IMR-90 (cell line): ENCODE measurements at regions not wholly inside any gene's neighbourhood (a gene's known extent, or its start where the extent isn't known, plus 50 kb on each side); places are given as distances from the start of the nearest gene placed in this dataset.

Experiments used
- ATAC-seq: fragments of 200-7000 bp; cut with Tn5 transposase; 2 replicates; pipeline ENCODE4 v1.9.1; 2020; ENCODE audit warnings: low read depth, mild to moderate bottlenecking, moderate library complexity
- BruUV-seq: library from RNA; stranded (reverse); fragments of 400-500 nt; replicated peaks from 2 replicates; lab custom pipeline; 2021; lab: Mats Ljungman, UMichigan
- CTCF ChIA-PET: fragments of 300-600 bp; formaldehyde crosslinking; extraction: SDS; loops from one replicate; lab custom pipeline; 2021; ENCODE audit warnings: antibody characterized with exemption; lab: Yijun Ruan, JAX
- POLR2A ChIA-PET: fragments of 300-600 bp; sonication (Branson Sonifier 250); formaldehyde crosslinking; loops from one replicate; lab custom pipeline; 2022; ENCODE audit warnings: antibody characterized with exemption; ENCODE audit not compliant: unreplicated experiment; lab: Charles Lee
- DNase-seq: peaks from one replicate; pipeline ENCODE4 v3.0.0; 2013
- H2AFZ ChIP-seq: replicated peaks from 2 replicates; pipeline ENCODE3; 2013; ENCODE audit warnings: low read length, mild to moderate bottlenecking; ENCODE audit not compliant: poor library complexity
- H2AK5ac ChIP-seq: 2 replicates; pipeline ENCODE4 v1.6.1; 2013; ENCODE audit warnings: low read depth, low read length, inconsistent platforms
- H2AK9ac ChIP-seq: replicated peaks from 2 replicates; pipeline ENCODE3; 2013; ENCODE audit warnings: mild to moderate bottlenecking, low read depth, low read length, moderate library complexity; ENCODE audit not compliant: poor library complexity
- H2BK120ac ChIP-seq: 2 replicates; pipeline ENCODE4 v1.6.1; 2013; ENCODE audit warnings: low read depth, low read length, inconsistent platforms
- H2BK15ac ChIP-seq: 3 replicates; pipeline ENCODE4 v1.6.1; 2013; ENCODE audit warnings: low read depth, low read length, inconsistent platforms
- H2BK20ac ChIP-seq: 2 replicates; pipeline ENCODE4 v1.6.1; 2013; ENCODE audit warnings: low read depth, mild to moderate bottlenecking, inconsistent platforms, low read length, moderate library complexity
- H2BK5ac ChIP-seq: 2 replicates; pipeline ENCODE4 v1.6.1; 2013; ENCODE audit warnings: mild to moderate bottlenecking, low read depth, low read length, inconsistent platforms; ENCODE audit not compliant: poor library complexity, severe bottlenecking
- H3K14ac ChIP-seq: replicated peaks from 2 replicates; pipeline ENCODE4 v1.6.1; 2013; ENCODE audit warnings: low read depth, low read length, inconsistent platforms
- H3K18ac ChIP-seq: 2 replicates; pipeline ENCODE4 v1.6.1; 2013; ENCODE audit warnings: low read depth, low read length, control low read depth
- H3K23ac ChIP-seq: 2 replicates; pipeline ENCODE4 v1.6.1; 2013; ENCODE audit warnings: low read depth, low read length, inconsistent platforms
- H3K27ac ChIP-seq: 2 replicates; pipeline ENCODE4 v1.5.1; 2013; ENCODE audit warnings: mild to moderate bottlenecking, control low read depth, low read length; ENCODE audit not compliant: insufficient read depth
- H3K27me3 ChIP-seq: 2 replicates; pipeline ENCODE4 v1.6.1; 2013; ENCODE audit warnings: low read length; ENCODE audit not compliant: control insufficient read depth, insufficient read depth
- H3K36me3 ChIP-seq: 2 replicates; pipeline ENCODE4 v1.6.1; 2013; ENCODE audit warnings: low read length, mixed read lengths; ENCODE audit not compliant: control insufficient read depth, insufficient read depth
- H3K4ac ChIP-seq: 2 replicates; pipeline ENCODE4 v1.6.1; 2013; ENCODE audit warnings: low read depth, low read length, inconsistent platforms
- H3K4me1 ChIP-seq: 2 replicates; pipeline ENCODE4 v1.6.1; 2013; ENCODE audit warnings: low read length, mixed read lengths; ENCODE audit not compliant: control insufficient read depth, insufficient read depth
- H3K4me2 ChIP-seq: 2 replicates; pipeline ENCODE4 v1.6.1; 2013; ENCODE audit warnings: low read depth, mild to moderate bottlenecking, control low read depth, low read length, moderate library complexity
- H3K4me3 ChIP-seq: 2 replicates; pipeline ENCODE4 v1.5.1; 2013; ENCODE audit warnings: low read depth, mild to moderate bottlenecking, control low read depth, low read length, moderate library complexity; ENCODE audit not compliant: insufficient read depth
- H3K56ac ChIP-seq: 2 replicates; pipeline ENCODE4 v1.6.1; 2013; ENCODE audit warnings: low read length, inconsistent platforms; ENCODE audit not compliant: insufficient read depth; ENCODE audit errors: extremely low read depth
- H3K79me1 ChIP-seq, 2 experiments: 2 replicates each; pipeline ENCODE4 v1.6.1; 2013; ENCODE audit warnings: low read length in 2 of 2, inconsistent platforms in 1 of 2, low read depth in 1 of 2
- H3K9ac ChIP-seq: 2 replicates; pipeline ENCODE4 v1.6.1; 2013; ENCODE audit warnings: low read depth, low read length, control low read depth
- H3K9me1 ChIP-seq: 2 replicates; pipeline ENCODE4 v1.6.1; 2013; ENCODE audit warnings: low read length, inconsistent platforms; ENCODE audit not compliant: insufficient read depth
- H3K9me3 ChIP-seq: 2 replicates; pipeline ENCODE4 v1.6.1; 2013; ENCODE audit warnings: low read length; ENCODE audit not compliant: control insufficient read depth, insufficient read depth
- H4K20me1 ChIP-seq: 2 replicates; pipeline ENCODE4 v1.6.1; 2013; ENCODE audit warnings: low read length, inconsistent platforms; ENCODE audit not compliant: insufficient read depth
- H4K5ac ChIP-seq: 2 replicates; pipeline ENCODE4 v1.6.1; 2013; ENCODE audit warnings: mild to moderate bottlenecking, low read depth, low read length, control low read depth
- H4K8ac ChIP-seq, 2 experiments: 2 replicates each; pipeline ENCODE4 v1.6.1; 2013; ENCODE audit warnings: low read depth in 2 of 2, low read length in 2 of 2, control low read depth in 1 of 2, inconsistent platforms in 1 of 2
- H4K91ac ChIP-seq: 2 replicates; pipeline ENCODE4 v1.6.1; 2013; ENCODE audit warnings: low read depth, low read length, inconsistent platforms; ENCODE audit not compliant: insufficient read depth
- BHLHE40 ChIP-seq: fragments of 150-350 bp; IDR thresholded peaks from 2 replicates; pipeline ENCODE4 v1.6.1; 2016; ENCODE audit warnings: mild to moderate bottlenecking, low read depth, low read length
- CEBPB ChIP-seq: IDR thresholded peaks from 2 replicates; pipeline ENCODE4 v1.6.1; 2012; ENCODE audit warnings: low read depth, low read length, improper control_type of control experiment
- CHD1 ChIP-seq: IDR thresholded peaks from 2 replicates; pipeline ENCODE4 v1.6.1; 2012; ENCODE audit warnings: low read depth, low read length, improper control_type of control experiment
- CTCF ChIP-seq: conservative IDR thresholded peaks from 2 replicates; pipeline ENCODE4 v1.5.1; 2012; ENCODE audit warnings: mild to moderate bottlenecking, low read depth, low read length, improper control_type of control experiment
- ELK1 ChIP-seq: fragments of 150-350 bp; IDR thresholded peaks from 2 replicates; pipeline ENCODE4 v1.6.1; 2016; ENCODE audit warnings: low read depth, mild to moderate bottlenecking, low read length, moderate library complexity, borderline replicate concordance
- FOS ChIP-seq: fragments of 150-350 bp; IDR thresholded peaks from 2 replicates; pipeline ENCODE4 v1.6.1; 2016; ENCODE audit warnings: low read depth, low read length
- MAFK ChIP-seq: IDR thresholded peaks from 2 replicates; pipeline ENCODE4 v1.6.1; 2012; ENCODE audit warnings: low read depth, low read length, improper control_type of control experiment
- MAZ ChIP-seq: IDR thresholded peaks from 2 replicates; pipeline ENCODE4 v1.6.1; 2012; ENCODE audit warnings: low read depth, mild to moderate bottlenecking, low read length, improper control_type of control experiment, moderate library complexity, borderline replicate concordance
- MXI1 ChIP-seq: IDR thresholded peaks from 2 replicates; pipeline ENCODE4 v1.6.1; 2012; ENCODE audit warnings: low read depth, mild to moderate bottlenecking, low read length, moderate library complexity, borderline replicate concordance
- NFE2L2 ChIP-seq: fragments of 150-350 bp; IDR thresholded peaks from 2 replicates; pipeline ENCODE4 v1.6.1; 2016; ENCODE audit warnings: low read depth, mild to moderate bottlenecking, low read length
- POLR2A ChIP-seq: IDR thresholded peaks from 2 replicates; pipeline ENCODE4 v1.6.1; 2012; ENCODE audit warnings: mild to moderate bottlenecking, low read depth, low read length
- RAD21 ChIP-seq: IDR thresholded peaks from 2 replicates; pipeline ENCODE4 v1.6.1; 2012; ENCODE audit warnings: low read length, improper control_type of control experiment
- RCOR1 ChIP-seq: IDR thresholded peaks from 2 replicates; pipeline ENCODE4 v1.6.1; 2012; ENCODE audit warnings: mild to moderate bottlenecking, low read length, improper control_type of control experiment; ENCODE audit not compliant: insufficient replicate concordance
- RFX5 ChIP-seq: IDR thresholded peaks from 2 replicates; pipeline ENCODE4 v1.8.0; 2012; ENCODE audit warnings: low read depth, mild to moderate bottlenecking, low read length, moderate library complexity
- SMC3 ChIP-seq: fragments of 150-350 bp; IDR thresholded peaks from 2 replicates; pipeline ENCODE4 v1.6.1; 2016; ENCODE audit warnings: low read depth, mild to moderate bottlenecking, antibody characterized with exemption, low read length, moderate library complexity
- WGBS, 2 experiments: methylation state at CpG; one replicate each; pipeline versions ENCODE4 v1.1.5 to v1.1.7; 2013; ENCODE audit warnings: missing lambda C conversion rate in 2 of 2; ENCODE audit not compliant: insufficient read length in 1 of 2; ENCODE audit errors: extremely low coverage in 2 of 2; 5-methylcytosine and 5-hydroxymethylcytosine counted together
- dilution Hi-C: fragments of 300-500 bp; cut with HindIII; formaldehyde crosslinking; loops from one replicate; pipeline ENCODE4 v1.14.3; 2018; ENCODE audit warnings: low sequenced_read_pairs; ENCODE audit not compliant: unreplicated experiment
- in situ Hi-C: fragments of 300-500 bp; cut with MboI; formaldehyde crosslinking; loops from 3 replicates; pipeline ENCODE4 v1.14.3; 2019; ENCODE audit warnings: low sequenced_read_pairs, inconsistent platforms, mixed read lengths
- intact Hi-C: fragments of 100-400 bp; cut with micrococcal nuclease; formaldehyde crosslinking; loops from 2 replicates; pipeline ENCODE4 v1.10.0; 2022

DNA sequence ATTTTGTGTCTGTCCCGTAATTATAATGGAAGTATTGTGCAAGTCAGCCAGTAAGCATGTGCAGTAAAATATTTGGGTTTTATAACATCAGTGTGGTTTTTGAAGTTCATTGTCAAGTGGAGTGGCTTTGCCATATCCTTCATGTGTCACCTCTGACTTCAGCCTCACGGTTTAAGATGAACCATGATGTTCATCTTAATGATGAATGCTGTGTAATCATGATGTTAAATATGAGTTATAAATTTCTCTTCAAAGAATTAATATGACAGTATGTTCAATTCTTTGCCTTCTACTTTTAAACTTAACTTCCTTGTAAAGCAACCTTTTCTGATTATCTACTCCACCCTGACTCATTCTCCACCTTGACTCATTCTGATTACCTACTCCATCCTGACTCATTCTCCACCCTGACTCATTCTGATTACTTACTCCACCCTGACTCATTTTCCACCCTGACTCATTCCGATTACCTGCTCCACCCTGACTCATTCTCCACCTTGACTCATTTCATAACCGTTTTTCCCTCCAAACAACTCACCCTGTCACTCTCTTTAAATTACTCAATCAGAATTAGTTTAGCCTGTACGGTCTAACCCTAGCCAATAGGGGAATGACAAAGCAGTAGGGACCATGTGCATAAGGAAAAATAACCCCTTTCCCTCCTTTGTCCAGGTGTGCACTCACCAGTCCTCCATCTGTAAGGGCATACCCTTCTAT is 50.3 kb upstream of the ANKRD10 start:
- intact Hi-C loops (no loop called here), dilution Hi-C loops (no loop called here), in situ Hi-C loops (no loop called here)
- peak overlapping the region in 1 of 2 experiments; percentile 22; a peak in 1 of 4 replicates for H4K8ac ChIP-seq
- H3K79me1 ChIP-seq: no peaks in the 10 kb centered on the region
- no peak overlapping the region for H3K18ac ChIP-seq
- 47% methylated on average over 2 of the region's 5 CpGs; no CpG with 5 or more reads in 1 of the 2 experiments for WGBS, 2 experiments
- 0 out of 2 replicates have a peak overlapping the region, but pooled peaks have one; percentile 40 for H3K4ac ChIP-seq
- BruUV-seq: no TSS peak
- no peak overlapping the region for H2AK9ac ChIP-seq
- no peak overlapping the region for H3K4me3 ChIP-seq
- H3K23ac ChIP-seq: peak overlapping the region; percentile 42; the same call in 1 of the 2 replicates
- H2AK5ac ChIP-seq: peak overlapping the region; percentile 59; the same call in 1 of the 2 replicates
- no peak; the same call in 1 of the 2 replicates for ATAC-seq
- peak overlapping the region; percentile 77; the same call in 1 of the 2 replicates for H2BK120ac ChIP-seq
- no peak overlapping the region for H3K4me2 ChIP-seq
- H2BK20ac ChIP-seq: no peak overlapping the region
- no peak overlapping the region for H3K9ac ChIP-seq
- peak overlapping the region; percentile 85 for H2BK5ac ChIP-seq
- peaks cover 5% of the 10 kb centered on the region for H3K9me3 ChIP-seq
- no peaks in the 10 kb centered on the region for H3K4me1 ChIP-seq
- H3K9me1 ChIP-seq: peaks cover 6% of the 10 kb centered on the region; the same call in 1 of the 2 replicates
- no peak overlapping the region; the same call in 1 of the 2 replicates for H3K27ac ChIP-seq
- H2BK15ac ChIP-seq: no peak overlapping the region; the same call in 2 of the 3 replicates
- H3K36me3 ChIP-seq: no peaks in the 10 kb centered on the region
- no peak overlapping the region for H3K56ac ChIP-seq
- no peak overlapping the region for H4K91ac ChIP-seq
- no peaks in the 10 kb centered on the region for H3K27me3 ChIP-seq
- DNase-seq: peak; percentile 89
- ChIA-PET CTCF (no interaction called here), POLR2A (no interaction called here)
- H4K20me1 ChIP-seq: no peaks in the 10 kb centered on the region
- H2AFZ ChIP-seq: no peak overlapping the region
- H4K5ac ChIP-seq: no peak overlapping the region; the same call in 1 of the 2 replicates
- H3K14ac ChIP-seq: 0 out of 2 replicates have a peak overlapping the region, but pooled peaks have one; percentile 58
- TF ChIP-seq FOS: peak; percentile 99
- no peak for TF ChIP-seq SMC3
- no peak for TF ChIP-seq MAZ
- no peak for TF ChIP-seq MXI1
- no peak for TF ChIP-seq POLR2A
- TF ChIP-seq RFX5: no peak
- no peak for TF ChIP-seq RAD21
- TF ChIP-seq NFE2L2: no peak
- no peak for TF ChIP-seq CTCF
- TF ChIP-seq MAFK: no peak
- TF ChIP-seq CHD1: no peak
- no peak for TF ChIP-seq RCOR1
- peak; percentile 69 for TF ChIP-seq CEBPB
- TF ChIP-seq ELK1: no peak
- TF ChIP-seq BHLHE40: peak; percentile 46; the same call in 1 of the 2 replicates
